Panc1 (cell line): ENCODE measurements at regions not wholly inside any gene's neighbourhood (a gene's known extent, or its start where the extent isn't known, plus 50 kb on each side); places are given as distances from the start of the nearest gene placed in this dataset.

Source experiments
- TCF7L2 ChIP-seq: IDR thresholded peaks from 2 replicates; pipeline ENCODE4 v1.6.1; 2011; ENCODE audit warnings: mild to moderate bottlenecking, low read depth, low read length, inconsistent platforms
- TF ChIP-seq, protein P1 (sequence below): fragments of 450-650 bp; IDR thresholded peaks from 2 replicates; pipeline ENCODE4 v1.5.1; 2017; ENCODE audit warnings: mild to moderate bottlenecking

DNA sequence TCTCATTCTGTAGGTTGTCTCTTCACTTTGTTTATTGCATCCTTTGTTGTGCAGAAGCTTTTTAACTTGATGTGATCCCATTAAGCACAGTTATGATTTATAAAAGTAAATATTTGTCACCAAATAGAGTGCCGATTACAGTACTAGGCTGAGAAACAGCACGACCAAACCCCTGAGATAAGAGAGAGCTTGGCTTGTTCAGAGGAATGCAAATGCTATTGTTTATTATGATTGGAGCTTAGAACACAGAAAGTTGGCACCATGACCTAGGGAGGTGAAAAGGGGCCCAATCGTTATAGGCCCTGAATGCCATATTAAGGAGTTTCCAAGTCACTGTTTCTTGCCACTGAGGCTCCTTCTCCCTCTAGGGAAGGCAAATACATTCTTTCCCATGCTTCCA, 214.9 kb downstream of the KITLG start:
- TF ChIP-seq, protein P1, sequence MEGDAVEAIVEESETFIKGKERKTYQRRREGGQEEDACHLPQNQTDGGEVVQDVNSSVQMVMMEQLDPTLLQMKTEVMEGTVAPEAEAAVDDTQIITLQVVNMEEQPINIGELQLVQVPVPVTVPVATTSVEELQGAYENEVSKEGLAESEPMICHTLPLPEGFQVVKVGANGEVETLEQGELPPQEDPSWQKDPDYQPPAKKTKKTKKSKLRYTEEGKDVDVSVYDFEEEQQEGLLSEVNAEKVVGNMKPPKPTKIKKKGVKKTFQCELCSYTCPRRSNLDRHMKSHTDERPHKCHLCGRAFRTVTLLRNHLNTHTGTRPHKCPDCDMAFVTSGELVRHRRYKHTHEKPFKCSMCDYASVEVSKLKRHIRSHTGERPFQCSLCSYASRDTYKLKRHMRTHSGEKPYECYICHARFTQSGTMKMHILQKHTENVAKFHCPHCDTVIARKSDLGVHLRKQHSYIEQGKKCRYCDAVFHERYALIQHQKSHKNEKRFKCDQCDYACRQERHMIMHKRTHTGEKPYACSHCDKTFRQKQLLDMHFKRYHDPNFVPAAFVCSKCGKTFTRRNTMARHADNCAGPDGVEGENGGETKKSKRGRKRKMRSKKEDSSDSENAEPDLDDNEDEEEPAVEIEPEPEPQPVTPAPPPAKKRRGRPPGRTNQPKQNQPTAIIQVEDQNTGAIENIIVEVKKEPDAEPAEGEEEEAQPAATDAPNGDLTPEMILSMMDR, result no peak
- no peak for TF ChIP-seq TCF7L2
